GM13976 (cell line): ENCODE measurements at regions not wholly inside any gene's neighbourhood (a gene's known extent, or its start where the extent isn't known, plus 50 kb on each side); places are given as distances from the start of the nearest gene placed in this dataset.

Experiments
- DNase-seq: peaks from one replicate; pipeline ENCODE4 v3.0.0; 2012; ENCODE audit warnings: low spot score
- CTCF ChIP-seq: IDR thresholded peaks from 2 replicates; pipeline ENCODE4 v1.5.1; 2012; ENCODE audit warnings: borderline replicate concordance, mild to moderate bottlenecking; ENCODE audit not compliant: insufficient read depth; ENCODE audit errors: extremely low read depth, missing control alignments, control extremely low read depth
- in situ Hi-C: fragments of 300-500 bp; cut with MboI; formaldehyde crosslinking; loops from one replicate; pipeline ENCODE4 v1.12.0; 2022; ENCODE audit warnings: low sequenced_read_pairs, mixed read lengths, inconsistent platforms; ENCODE audit not compliant: unreplicated experiment

GRCh38 chr4:89556601-89557305, 249.2 kb upstream of the GPRIN3 start:
- TF ChIP-seq CTCF: no peak
- in situ Hi-C loops: no loop called here
- DNase-seq: no peak

GRCh38 chr4:89551191-89551590, 243.6 kb upstream of the GPRIN3 start:
- in situ Hi-C loops: no loop called here
- no peak for DNase-seq
- no peak for TF ChIP-seq CTCF

- DNase-seq: no peak
- TF ChIP-seq CTCF: no peak
- in situ Hi-C loops: no loop called here
These were observed 242.3 kb upstream of the GPRIN3 start for GRCh38 chr4:89549907-89550306.

- no peak for TF ChIP-seq CTCF
- DNase-seq: no peak
- in situ Hi-C loops: no loop called here
These were observed 237.7 kb upstream of the GPRIN3 start for GRCh38 chr4:89545315-89545714.

- in situ Hi-C loops: no loop called here
- no peak for TF ChIP-seq CTCF
- no peak for DNase-seq
These were observed 234.4 kb upstream of the GPRIN3 start for GRCh38 chr4:89541998-89542397.

- TF ChIP-seq CTCF: no peak
- no peak for DNase-seq
- in situ Hi-C loops: no loop called here
These were observed 232.5 kb upstream of the GPRIN3 start for GRCh38 chr4:89539797-89540711.
